ENCODE measurements at regions not wholly inside any gene's neighbourhood (a gene's known extent, or its start where the extent isn't known, plus 50 kb on each side); places are given as distances from the start of the nearest gene placed in this dataset.

- H3K36me3 ChIP-seq: no peaks in the 10 kb centered on the region
- H3K27ac ChIP-seq: no peak overlapping the region
- H3K4me1 ChIP-seq: no peaks in the 10 kb centered on the region
- H3K27me3 ChIP-seq: peaks cover 0 to 7% of the 10 kb centered on the region in 2 donors
- no peak for TF ChIP-seq POLR2A (IDR thresholded peaks at IDR 0.05)
- no peak for TF ChIP-seq CTCF (IDR thresholded peaks at IDR 0.05)
- no peak for TF ChIP-seq EP300 (IDR thresholded peaks at IDR 0.05)
- H3K9me3 ChIP-seq: peaks cover 0 to 23% (median 6%) of the 10 kb centered on the region in 4 donors
- 86 to 88% methylated on average over 2 of the region's 2 CpGs for WGBS, 2 donors
- no peak for DNase-seq (ENCODE audit: low spot score in 2 of 2)
- no peak overlapping the region for H3K4me3 ChIP-seq
These were observed 541.2 kb downstream of the PTPRU start for GRCh38 chr1:29777522-29777921.

- no peak for TF ChIP-seq POLR2A (IDR thresholded peaks at IDR 0.05)
- no peak for TF ChIP-seq EP300 (IDR thresholded peaks at IDR 0.05)
- TF ChIP-seq CTCF (IDR thresholded peaks at IDR 0.05): no peak
- Histone ChIP-seq H3K36me3 (no peaks in the 10 kb centered on the region), H3K9me3 (peaks cover 0 to 21% (median 4%) of the 10 kb centered on the region in 4 donors), H3K27ac (no peak overlapping the region), H3K27me3 (no peaks in the 10 kb centered on the region), H3K4me3 (no peak overlapping the region), H3K4me1 (no peaks in the 10 kb centered on the region)
- WGBS, 2 donors: 97 to 98% methylated on average over 2 of the region's 2 CpGs
- DNase-seq (ENCODE audit: low spot score in 2 of 2): no peak
These were observed 538.0 kb downstream of the PTPRU start for GRCh38 chr1:29774355-29774754.

- Histone ChIP-seq H3K36me3 (no peaks in the 10 kb centered on the region), H3K27ac (no peak overlapping the region), H3K4me1 (no peaks in the 10 kb centered on the region), H3K27me3 (no peaks in the 10 kb centered on the region), H3K9me3 (peaks cover 0 to 19% (median 4%) of the 10 kb centered on the region in 4 donors), H3K4me3 (no peak overlapping the region)
- WGBS, 2 donors: 41 to 49% methylated on average over 4 of the region's 4 CpGs
- DNase-seq (ENCODE audit: low spot score in 2 of 2): no peak
- TF ChIP-seq CTCF (IDR thresholded peaks at IDR 0.05) (no peak), EP300 (IDR thresholded peaks at IDR 0.05) (no peak), POLR2A (IDR thresholded peaks at IDR 0.05) (no peak)
These were observed 536.3 kb downstream of the PTPRU start for GRCh38 chr1:29772584-29773100.

- Histone ChIP-seq H3K36me3 (no peaks in the 10 kb centered on the region), H3K27ac (no peak overlapping the region), H3K9me3 (peaks cover 0 to 11% (median 2%) of the 10 kb centered on the region in 4 donors), H3K4me3 (no peak overlapping the region), H3K27me3 (no peaks in the 10 kb centered on the region), H3K4me1 (no peaks in the 10 kb centered on the region)
- no peak for DNase-seq (ENCODE audit: low spot score in 2 of 2)
- TF ChIP-seq CTCF (IDR thresholded peaks at IDR 0.05) (no peak), EP300 (IDR thresholded peaks at IDR 0.05) (no peak), POLR2A (IDR thresholded peaks at IDR 0.05) (no peak)
- WGBS, 2 donors: 58 to 62% methylated on average over 11 of the region's 11 CpGs
These were observed 531.6 kb downstream of the PTPRU start for GRCh38 chr1:29767769-29768425.

GRCh38 chr1:29767088-29767685 is 530.9 kb downstream of the PTPRU start:
- no peak overlapping the region for H3K4me3 ChIP-seq
- no peaks in the 10 kb centered on the region for H3K36me3 ChIP-seq
- TF ChIP-seq EP300 (IDR thresholded peaks at IDR 0.05): no peak
- TF ChIP-seq CTCF (IDR thresholded peaks at IDR 0.05): no peak
- no peak for TF ChIP-seq POLR2A (IDR thresholded peaks at IDR 0.05)
- peaks cover 0 to 11% (median 2%) of the 10 kb centered on the region in 4 donors for H3K9me3 ChIP-seq
- no peak overlapping the region for H3K27ac ChIP-seq
- no peaks in the 10 kb centered on the region for H3K4me1 ChIP-seq
- no peaks in the 10 kb centered on the region for H3K27me3 ChIP-seq
- WGBS, 2 donors: 61 to 76% methylated on average over 23 to 27 of the region's 27 CpGs
- DNase-seq (ENCODE audit: low spot score in 2 of 2): no peak
